HUES6 (cell line): ENCODE measurements at regions not wholly inside any gene's neighbourhood (a gene's known extent, or its start where the extent isn't known, plus 50 kb on each side); places are given as distances from the start of the nearest gene placed in this dataset.

Experiments
- H3K27ac ChIP-seq: 2 replicates; pipeline ENCODE4 v1.7.0; 2013; ENCODE audit warnings: low read depth, mild to moderate bottlenecking, low read length, inconsistent platforms
- H3K27me3 ChIP-seq: 2 replicates; pipeline ENCODE4 v1.6.1; 2013; ENCODE audit warnings: low read length; ENCODE audit not compliant: control insufficient read depth, insufficient read depth
- H3K36me3 ChIP-seq: 2 replicates; pipeline ENCODE4 v1.6.1; 2013; ENCODE audit warnings: low read length; ENCODE audit not compliant: control insufficient read depth, insufficient read depth
- H3K4me1 ChIP-seq: 2 replicates; pipeline ENCODE4 v1.6.1; 2013; ENCODE audit warnings: low read length; ENCODE audit not compliant: control insufficient read depth, insufficient read depth
- H3K4me3 ChIP-seq: 2 replicates; pipeline ENCODE4 v1.5.1; 2013; ENCODE audit warnings: low read depth, low read length
- H3K9ac ChIP-seq: one replicate; pipeline ENCODE4 v1.6.1; 2013; ENCODE audit warnings: mild to moderate bottlenecking, low read length
- H3K9me3 ChIP-seq: 2 replicates; pipeline ENCODE4 v1.6.1; 2013; ENCODE audit warnings: low read depth, low read length; ENCODE audit not compliant: control insufficient read depth, insufficient read depth

DNA sequence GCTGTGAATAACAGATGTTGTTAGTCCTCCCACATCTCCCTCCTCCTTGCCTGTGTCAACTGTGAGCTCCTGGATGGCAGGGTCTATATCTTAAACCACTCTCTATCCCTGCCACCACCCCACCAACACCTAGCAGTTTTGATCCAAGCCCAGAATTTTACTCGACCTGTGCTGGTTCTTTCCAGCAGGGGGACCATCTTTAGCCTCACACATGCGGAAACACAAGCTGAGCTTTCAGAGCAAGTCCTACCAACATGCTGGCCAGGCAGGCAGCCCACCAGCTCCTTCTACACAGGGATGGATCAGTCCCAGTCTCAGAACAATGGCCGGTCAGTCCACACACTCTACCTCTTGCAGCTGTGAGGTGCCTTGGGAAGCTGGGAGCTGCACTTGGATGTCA, 231.5 kb downstream of the NXPE2 start:
- H3K4me1 ChIP-seq: no peaks in the 10 kb centered on the region
- H3K9ac ChIP-seq: no peak overlapping the region
- peaks cover 6% of the 10 kb centered on the region; the same call in 1 of the 2 replicates for H3K9me3 ChIP-seq
- H3K27ac ChIP-seq: no peak overlapping the region
- no peak overlapping the region for H3K4me3 ChIP-seq
- H3K36me3 ChIP-seq: no peaks in the 10 kb centered on the region
- peaks cover 13% of the 10 kb centered on the region for H3K27me3 ChIP-seq

- H3K9me3 ChIP-seq: no peaks in the 10 kb centered on the region
- no peaks in the 10 kb centered on the region for H3K36me3 ChIP-seq
- no peaks in the 10 kb centered on the region for H3K4me1 ChIP-seq
- H3K27ac ChIP-seq: no peak overlapping the region
- H3K4me3 ChIP-seq: no peak overlapping the region
- peaks cover 13% of the 10 kb centered on the region for H3K27me3 ChIP-seq
- no peak overlapping the region for H3K9ac ChIP-seq
These were observed 234.5 kb downstream of the NXPE2 start for GRCh38 chr11:114912826-114913225.

GRCh38 chr11:114914231-114915005, 236.1 kb downstream of the NXPE2 start:
- Histone ChIP-seq H3K4me1 (no peaks in the 10 kb centered on the region), H3K9me3 (no peaks in the 10 kb centered on the region), H3K36me3 (no peaks in the 10 kb centered on the region), H3K4me3 (no peak overlapping the region), H3K9ac (no peak overlapping the region), H3K27ac (no peak overlapping the region), H3K27me3 (peaks cover 13% of the 10 kb centered on the region)

DNA sequence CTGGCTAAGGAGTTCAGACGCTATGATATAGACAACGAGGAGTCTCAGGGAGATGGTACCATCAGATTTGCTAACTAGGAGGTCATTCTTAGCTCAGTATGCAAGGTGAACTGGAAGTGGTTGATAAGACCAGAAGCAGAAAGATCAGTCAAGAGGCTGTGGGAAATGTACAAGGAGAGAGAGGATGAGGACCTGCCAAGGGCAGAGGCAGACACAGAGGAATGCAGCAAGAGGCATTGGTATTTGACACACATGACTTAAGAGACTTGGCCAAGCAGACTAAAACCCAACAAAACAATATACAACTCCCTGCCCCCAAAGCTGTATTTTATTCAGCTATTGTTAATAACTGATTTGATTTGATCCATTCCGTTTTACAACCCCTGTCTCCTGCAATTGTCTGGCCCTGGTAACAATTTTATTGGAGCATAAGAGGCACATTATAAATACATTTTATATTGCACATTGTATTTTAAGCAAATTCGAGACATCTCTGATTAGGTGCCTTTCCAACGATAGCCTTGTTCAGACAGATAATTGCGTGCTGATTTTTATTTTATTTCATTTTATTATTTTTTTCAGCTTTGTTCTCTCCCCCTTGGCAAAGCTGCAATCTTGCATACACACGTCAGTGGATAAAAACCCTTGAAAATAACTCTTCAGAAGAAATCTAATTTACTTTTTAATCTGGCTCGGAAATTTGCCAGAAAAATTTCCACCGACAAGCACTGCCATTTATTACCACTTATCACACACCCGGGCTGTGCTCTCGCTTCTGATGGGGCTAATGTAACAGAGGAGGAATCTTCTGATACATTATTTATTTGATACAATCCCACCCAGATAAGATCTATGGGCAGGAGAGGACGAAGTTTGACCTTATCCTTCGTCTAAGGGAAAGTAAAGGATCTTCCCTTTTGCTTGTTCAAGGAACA, 237.8 kb downstream of the NXPE2 start:
- Histone ChIP-seq H3K27me3 (peaks cover 16% of the 10 kb centered on the region), H3K4me1 (no peaks in the 10 kb centered on the region), H3K27ac (no peak overlapping the region), H3K4me3 (no peak overlapping the region), H3K36me3 (no peaks in the 10 kb centered on the region), H3K9me3 (no peaks in the 10 kb centered on the region), H3K9ac (no peak overlapping the region)

DNA sequence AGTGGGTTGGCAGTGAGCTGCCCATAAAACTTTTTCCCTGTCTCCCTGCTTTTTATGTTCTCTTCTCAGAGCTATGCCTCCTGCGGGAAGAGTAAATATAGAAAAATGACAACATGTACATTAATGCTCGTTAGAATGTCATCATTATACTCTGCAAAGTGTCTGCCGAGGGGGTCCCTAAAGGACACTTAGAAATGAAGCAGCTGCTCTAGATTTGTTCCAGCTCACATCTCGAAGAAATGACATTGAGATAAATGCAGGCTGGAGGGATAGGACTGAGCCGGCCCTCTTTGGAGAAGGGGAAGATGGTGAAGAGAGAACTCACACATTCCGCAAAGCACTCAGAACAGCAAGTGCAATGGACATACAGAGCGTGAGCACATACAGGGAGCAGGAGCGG, 240.0 kb downstream of the NXPE2 start:
- H3K36me3 ChIP-seq: no peaks in the 10 kb centered on the region
- H3K9me3 ChIP-seq: no peaks in the 10 kb centered on the region
- peaks cover 13% of the 10 kb centered on the region for H3K27me3 ChIP-seq
- H3K9ac ChIP-seq: no peak overlapping the region
- H3K4me1 ChIP-seq: no peaks in the 10 kb centered on the region
- no peak overlapping the region for H3K4me3 ChIP-seq
- no peak overlapping the region for H3K27ac ChIP-seq

- no peaks in the 10 kb centered on the region for H3K9me3 ChIP-seq
- no peak overlapping the region for H3K27ac ChIP-seq
- H3K36me3 ChIP-seq: no peaks in the 10 kb centered on the region
- H3K4me3 ChIP-seq: no peak overlapping the region
- 0 out of 2 replicates have a peak, but pooled peaks cover 3% of the 10 kb centered on the region for H3K27me3 ChIP-seq
- H3K4me1 ChIP-seq: no peaks in the 10 kb centered on the region
- H3K9ac ChIP-seq: no peak overlapping the region
These were observed 243.4 kb downstream of the NXPE2 start for GRCh38 chr11:114921697-114922096.

GRCh38 chr11:114924042-114924441, 245.7 kb downstream of the NXPE2 start:
- Histone ChIP-seq H3K4me3 (no peak overlapping the region), H3K4me1 (no peaks in the 10 kb centered on the region), H3K9me3 (0 out of 2 replicates have a peak, but pooled peaks cover 2% of the 10 kb centered on the region), H3K27ac (no peak overlapping the region), H3K36me3 (no peaks in the 10 kb centered on the region), H3K9ac (no peak overlapping the region), H3K27me3 (0 out of 2 replicates have a peak, but pooled peaks cover 3% of the 10 kb centered on the region)

GRCh38 chr11:114925591-114925990, 247.3 kb downstream of the NXPE2 start:
- H3K9me3 ChIP-seq: 0 out of 2 replicates have a peak, but pooled peaks cover 2% of the 10 kb centered on the region
- no peak overlapping the region for H3K4me3 ChIP-seq
- H3K9ac ChIP-seq: no peak overlapping the region
- no peak overlapping the region for H3K27ac ChIP-seq
- 0 out of 2 replicates have a peak, but pooled peaks cover 1% of the 10 kb centered on the region for H3K27me3 ChIP-seq
- no peaks in the 10 kb centered on the region for H3K36me3 ChIP-seq
- no peaks in the 10 kb centered on the region for H3K4me1 ChIP-seq

- Histone ChIP-seq H3K27me3 (no peaks in the 10 kb centered on the region), H3K9ac (no peak overlapping the region)
These were observed 250.0 kb downstream of the NXPE2 start for GRCh38 chr11:114928260-114928870.

GRCh38 chr11:114929351-114930000, 251.1 kb downstream of the NXPE2 start:
- Histone ChIP-seq H3K36me3 (no peaks in the 10 kb centered on the region), H3K9me3 (peaks cover 6% of the 10 kb centered on the region), H3K27ac (no peak overlapping the region), H3K4me3 (no peak overlapping the region), H3K4me1 (no peaks in the 10 kb centered on the region), H3K9ac (no peak overlapping the region), H3K27me3 (no peaks in the 10 kb centered on the region)

More at GRCh38 chr11:114928260-114928870, 250.0 kb downstream of the NXPE2 start:
- Histone ChIP-seq H3K27ac (no peak overlapping the region), H3K4me3 (no peak overlapping the region), H3K36me3 (no peaks in the 10 kb centered on the region), H3K9me3 (peaks cover 6% of the 10 kb centered on the region), H3K4me1 (no peaks in the 10 kb centered on the region)
